K562 (cell line): ENCODE measurements at regions not wholly inside any gene's neighbourhood (a gene's known extent, or its start where the extent isn't known, plus 50 kb on each side); places are given as distances from the start of the nearest gene placed in this dataset.

Experiments
- EZH2 ChIP-seq: IDR thresholded peaks from 2 replicates; pipeline ENCODE4 v1.6.1; 2012; ENCODE audit warnings: low read depth, mild to moderate bottlenecking, inconsistent platforms, low read length, borderline replicate concordance
- FOXA3 ChIP-seq, 2 experiments: fragments of 450-650 bp in 1 of 2; sonication (generic) in 1 of 2; formaldehyde crosslinking; IDR thresholded peaks in 1 of 2; conservative IDR thresholded peaks in 1 of 2; 2 replicates each; pipeline versions ENCODE4 v1.4.0 to v1.8.0; 2020 to 2022; ENCODE audit warnings: mild to moderate bottlenecking in 2 of 2, missing genetic modification reagents in 1 of 2
- FOXJ2 ChIP-seq: fragments of 200-800 bp; sonication (Bioruptor generic); IDR thresholded peaks from 2 replicates; pipeline ENCODE4 v1.6.1; 2016; ENCODE audit warnings: missing genetic modification characterization, missing compliant biosample characterization
- FOXP1 ChIP-seq: sonication (generic); formaldehyde crosslinking; IDR thresholded peaks from 2 replicates; pipeline ENCODE4 v1.8.0; 2022; ENCODE audit warnings: mild to moderate bottlenecking, missing genetic modification reagents
- HINFP ChIP-seq: fragments of 450-650 bp; conservative IDR thresholded peaks from 2 replicates; pipeline ENCODE4 v1.6.1; 2016; ENCODE audit warnings: missing genetic modification characterization, low read depth, mild to moderate bottlenecking, control low read depth, missing compliant biosample characterization
- IRF2 ChIP-seq: sonication (generic); formaldehyde crosslinking; IDR thresholded peaks from 2 replicates; pipeline ENCODE4 v1.8.1; 2022; ENCODE audit warnings: mild to moderate bottlenecking, missing genetic modification reagents
- IRF9 ChIP-seq: fragments of 450-650 bp; IDR thresholded peaks from 2 replicates; pipeline ENCODE4 v1.6.1; 2016; ENCODE audit warnings: missing biosample characterization, missing genetic modification characterization
- MYNN ChIP-seq, 2 experiments: sonication (generic); formaldehyde crosslinking in 1 of 2; IDR thresholded peaks; 2 replicates each; pipeline versions ENCODE4 v1.5.0 to v1.6.1; 2016 to 2020; ENCODE audit warnings: antibody characterized with exemption in 1 of 2, missing genetic modification reagents in 1 of 2
- PML ChIP-seq: IDR thresholded peaks from 2 replicates; pipeline ENCODE4 v1.6.1; 2012; ENCODE audit warnings: low read length, inconsistent platforms
- RBM39 ChIP-seq: fragments of 200-400 bp; formaldehyde crosslinking; optimal IDR thresholded peaks from 2 replicates; pipeline ENCODE3; 2018; ENCODE audit warnings: low read depth, low read length
- RNF219 ChIP-seq: fragments of 250-450 bp; sonication (Bioruptor Pico); IDR thresholded peaks from 2 replicates; pipeline ENCODE4 v1.5.0; 2022; ENCODE audit warnings: mild to moderate bottlenecking
- SIN3A ChIP-seq, 2 experiments: fragments of 150-350 bp in 1 of 2; IDR thresholded peaks; 2 replicates each; pipeline ENCODE4 v1.6.1; 2011 to 2016; ENCODE audit warnings: borderline replicate concordance in 2 of 2, low read depth in 2 of 2, low read length in 2 of 2, mild to moderate bottlenecking in 2 of 2, moderate library complexity in 2 of 2; ENCODE audit not compliant: control insufficient read depth in 1 of 2
- SRSF3 ChIP-seq: fragments of 200-400 bp; formaldehyde crosslinking; IDR thresholded peaks from 2 replicates; pipeline ENCODE4 v1.6.1; 2016; ENCODE audit warnings: mild to moderate bottlenecking, low read length, moderate library complexity; ENCODE audit not compliant: insufficient read depth
- TEAD1 ChIP-seq, 2 experiments: fragments of 450-650 bp in 1 of 2; sonication (generic) in 1 of 2; formaldehyde crosslinking; IDR thresholded peaks; 2 replicates each; pipeline versions ENCODE4 v1.4.0 to v1.8.0; 2020 to 2022; ENCODE audit warnings: mild to moderate bottlenecking in 2 of 2, missing genetic modification reagents in 1 of 2
- TEAD2 ChIP-seq: fragments of 450-650 bp; IDR thresholded peaks from 2 replicates; pipeline ENCODE4 v1.6.1; 2016; ENCODE audit warnings: missing genetic modification characterization, control low read depth, missing compliant biosample characterization
- YY1 ChIP-seq, 3 experiments: IDR thresholded peaks; 2 replicates each; pipeline ENCODE4 v1.6.1; 2011; ENCODE audit warnings: low read length in 2 of 3, mild to moderate bottlenecking in 2 of 3, moderate library complexity in 2 of 3, borderline replicate concordance in 1 of 3, control low read depth in 1 of 3, low read depth in 1 of 3; ENCODE audit not compliant: insufficient read depth in 3 of 3, insufficient replicate concordance in 2 of 3, control insufficient read depth in 1 of 3, insufficient read length in 1 of 3; ENCODE audit errors: extremely low read depth in 1 of 3
- ZBTB34 ChIP-seq: fragments of 250-450 bp; sonication (Bioruptor Pico); IDR thresholded peaks from 2 replicates; pipeline ENCODE4 v1.8.0; 2021; ENCODE audit warnings: mild to moderate bottlenecking, moderate library complexity
- ZNF512 ChIP-seq: IDR thresholded peaks from 2 replicates; pipeline ENCODE4 v1.6.1; 2016; ENCODE audit warnings: missing genetic modification characterization, missing compliant biosample characterization
- ZNF583 ChIP-seq: fragments of 250-450 bp; sonication (Bioruptor Pico); IDR thresholded peaks from 2 replicates; pipeline ENCODE4 v1.4.0; 2020

GRCh38 chr18:77984833-77985232 is 735.2 kb downstream of the GALR1 start (continued):
- no peak for TF ChIP-seq ZBTB34 (CRISPR knock-in tag)
- no peak for TF ChIP-seq RBM39
- TF ChIP-seq SIN3A (IDR thresholded peaks at IDR 0.05; ENCODE audit: borderline replicate concordance in 2 of 2, control insufficient read depth in 1 of 2, low read depth in 2 of 2, low read length in 2 of 2) = no peak; a peak in 1 of 4 replicates
- TF ChIP-seq MYNN (IDR thresholded peaks at IDR 0.05) = peak; percentile 75; the same call in 1 of the 2 replicates
- no peak for TF ChIP-seq MYNN (CRISPR knock-in tag; IDR thresholded peaks at IDR 0.05)
- no peak for TF ChIP-seq YY1 (IDR thresholded peaks at IDR 0.05; ENCODE audit: borderline replicate concordance in 1 of 3, control insufficient read depth in 1 of 3, extremely low read depth in 1 of 3, insufficient read depth in 3 of 3, insufficient read length in 1 of 3, insufficient replicate concordance in 2 of 3, low read depth in 1 of 3, low read length in 2 of 3)
- peak; percentile 23; the same call in 1 of the 2 replicates for TF ChIP-seq PML
- TF ChIP-seq TEAD1 (CRISPR knock-in tag; IDR thresholded peaks at IDR 0.05) = no peak
- no peak for TF ChIP-seq RNF219 (CRISPR knock-in tag)
- TF ChIP-seq ZNF583 (CRISPR knock-in tag) = no peak
- no peak for TF ChIP-seq FOXP1 (CRISPR knock-in tag)
- no peak for TF ChIP-seq FOXA3 (CRISPR knock-in tag; conservative IDR thresholded peaks at IDR 0.05 in 1 of 2, IDR thresholded peaks at IDR 0.05 in 1 of 2)
- TF ChIP-seq IRF2 (CRISPR knock-in tag) = no peak
- no peak for TF ChIP-seq IRF9 (tag)
- TF ChIP-seq HINFP = no peak
- no peak for TF ChIP-seq TEAD2
- no peak for TF ChIP-seq SRSF3
- TF ChIP-seq EZH2 = no peak
- no peak for TF ChIP-seq ZNF512 (tag)
- TF ChIP-seq FOXJ2 = no peak
